ENCODE measurements at regions not wholly inside any gene's neighbourhood (a gene's known extent, or its start where the extent isn't known, plus 50 kb on each side); places are given as distances from the start of the nearest gene placed in this dataset.

GRCh38 chr4:11281720-11282119 is 147.0 kb downstream of the HS3ST1 start:
- TF ChIP-seq CTCF (conservative IDR thresholded peaks at IDR 0.05; ENCODE audit: low read length) (no peak), EZH2phosphoT487 (IDR thresholded peaks at IDR 0.05; ENCODE audit: borderline replicate concordance) (no peak)

Measured in Loucy (cell line).